HG02884 (cell line): ENCODE measurements at regions not wholly inside any gene's neighbourhood (a gene's known extent, or its start where the extent isn't known, plus 50 kb on each side); places are given as distances from the start of the nearest gene placed in this dataset.

Source experiments
- ATAC-seq: cut with Tn5 transposase; IDR thresholded peaks from one replicate; pipeline ENCODE4 v1.9.1; 2021; ENCODE audit warnings: mild to moderate bottlenecking, moderate library complexity; ENCODE audit not compliant: unreplicated experiment

GRCh38 chr19:30318936-30319335 lies 53.2 kb upstream of the ZNF536 start:
- ATAC-seq, result no peak

- ATAC-seq, result no peak
These were observed 52.8 kb upstream of the ZNF536 start for GRCh38 chr19:30319411-30319810.

GRCh38 chr19:30319876-30320275 lies 52.3 kb upstream of the ZNF536 start:
- no peak for ATAC-seq

- no peak for ATAC-seq
These were observed 51.7 kb upstream of the ZNF536 start for GRCh38 chr19:30320466-30320865.

GRCh38 chr19:30320916-30321315 lies 51.3 kb upstream of the ZNF536 start:
- no peak for ATAC-seq
